H9 (cell line): ENCODE measurements at regions not wholly inside any gene's neighbourhood (a gene's known extent, or its start where the extent isn't known, plus 50 kb on each side); places are given as distances from the start of the nearest gene placed in this dataset.

Experiments
- DNase-seq: peaks from one replicate; pipeline ENCODE4 v3.0.0-alpha.2; 2017
- H2AFZ ChIP-seq: one replicate; pipeline ENCODE4 v1.6.1; 2013; ENCODE audit warnings: mild to moderate bottlenecking, low read length, control low read depth, moderate library complexity
- H2AK5ac ChIP-seq: 2 replicates; pipeline ENCODE4 v1.6.1; 2013; ENCODE audit warnings: low read length, control low read depth, mixed read lengths; ENCODE audit not compliant: insufficient read length
- H2BK120ac ChIP-seq: one replicate; pipeline ENCODE4 v1.6.1; 2013; ENCODE audit warnings: low read depth, mild to moderate bottlenecking, low read length, control low read depth, inconsistent platforms; ENCODE audit not compliant: poor library complexity, severe bottlenecking
- H2BK12ac ChIP-seq: 2 replicates; pipeline ENCODE4 v1.6.1; 2013; ENCODE audit warnings: low read length, control low read depth, mixed read lengths, low read depth; ENCODE audit not compliant: insufficient read length
- H2BK15ac ChIP-seq: 2 replicates; pipeline ENCODE4 v1.6.1; 2013; ENCODE audit warnings: low read depth, low read length, control low read depth
- H2BK20ac ChIP-seq: one replicate; pipeline ENCODE4 v1.6.1; 2013; ENCODE audit warnings: low read depth, mild to moderate bottlenecking, low read length, control low read depth, inconsistent platforms; ENCODE audit not compliant: poor library complexity, severe bottlenecking
- H2BK5ac ChIP-seq: 2 replicates; pipeline ENCODE4 v1.6.1; 2013; ENCODE audit warnings: low read length, control low read depth, mixed read lengths; ENCODE audit not compliant: insufficient read length
- H3K14ac ChIP-seq: 2 replicates; pipeline ENCODE4 v1.6.1; 2013; ENCODE audit warnings: low read length, control low read depth; ENCODE audit not compliant: insufficient read depth
- H3K18ac ChIP-seq: 2 replicates; pipeline ENCODE4 v1.6.1; 2013; ENCODE audit warnings: low read depth, mild to moderate bottlenecking, mixed read lengths, low read length, control low read depth; ENCODE audit not compliant: insufficient read length
- H3K23ac ChIP-seq: 2 replicates; pipeline ENCODE4 v1.6.1; 2013; ENCODE audit warnings: low read length, control low read depth, mixed read lengths, low read depth; ENCODE audit not compliant: insufficient read length
- H3K23me2 ChIP-seq: 2 replicates; pipeline ENCODE4 v1.6.1; 2013; ENCODE audit warnings: low read depth, mild to moderate bottlenecking, mixed read lengths, low read length, control low read depth; ENCODE audit not compliant: insufficient read length, poor library complexity, severe bottlenecking
- H3K27ac ChIP-seq: 2 replicates; pipeline ENCODE4 v1.5.1; 2013; ENCODE audit warnings: low read length, control low read depth, mixed read lengths, low read depth; ENCODE audit not compliant: insufficient read length
- H3K27me3 ChIP-seq: 2 replicates; pipeline ENCODE4 v1.6.1; 2013; ENCODE audit warnings: low read length, control low read depth, inconsistent platforms; ENCODE audit not compliant: insufficient read depth
- H3K4ac ChIP-seq: 2 replicates; pipeline ENCODE4 v1.6.1; 2013; ENCODE audit warnings: low read depth, mild to moderate bottlenecking, control low read depth, inconsistent platforms, low read length, moderate library complexity
- H3K4me1 ChIP-seq: 2 replicates; pipeline ENCODE4 v1.6.1; 2013; ENCODE audit warnings: low read length, control low read depth, inconsistent platforms; ENCODE audit not compliant: insufficient read depth
- H3K4me2 ChIP-seq: 2 replicates; pipeline ENCODE4 v1.6.1; 2013; ENCODE audit warnings: low read length, control low read depth, mixed read lengths; ENCODE audit not compliant: insufficient read length, insufficient read depth
- H3K56ac ChIP-seq: 2 replicates; pipeline ENCODE4 v1.6.1; 2013; ENCODE audit warnings: low read depth, mild to moderate bottlenecking, mixed read lengths, low read length, control low read depth; ENCODE audit not compliant: insufficient read length
- H3K79me1 ChIP-seq: 2 replicates; pipeline ENCODE4 v1.6.1; 2013; ENCODE audit warnings: low read depth, mild to moderate bottlenecking, moderate library complexity, low read length, control low read depth, inconsistent platforms; ENCODE audit not compliant: insufficient read depth, poor library complexity, severe bottlenecking
- H3K79me2 ChIP-seq: 2 replicates; pipeline ENCODE4 v1.6.1; 2013; ENCODE audit warnings: low read length, control low read depth, inconsistent platforms; ENCODE audit not compliant: insufficient read depth
- H3K9ac ChIP-seq: 2 replicates; pipeline ENCODE4 v1.6.1; 2013; ENCODE audit warnings: low read length, control low read depth, mixed read lengths; ENCODE audit not compliant: insufficient read length; ENCODE audit errors: extremely low read depth
- H3K9me3 ChIP-seq: one replicate; pipeline ENCODE4 v1.6.1; 2013; ENCODE audit warnings: low read depth, low read length, inconsistent platforms; ENCODE audit not compliant: control insufficient read depth
- H3T11ph ChIP-seq: one replicate; pipeline ENCODE4 v1.6.1; 2013; ENCODE audit warnings: mild to moderate bottlenecking, low read length, control low read depth, inconsistent platforms
- H4K20me1 ChIP-seq: one replicate; pipeline ENCODE4 v1.6.1; 2013; ENCODE audit not compliant: control insufficient read depth, insufficient read length, insufficient read depth
- H4K5ac ChIP-seq: 2 replicates; pipeline ENCODE4 v1.6.1; 2013; ENCODE audit warnings: low read depth, mild to moderate bottlenecking, mixed read lengths, low read length, control low read depth; ENCODE audit not compliant: insufficient read length
- H4K8ac ChIP-seq: replicated peaks from 2 replicates; pipeline ENCODE4 v1.6.1; 2013; ENCODE audit warnings: low read length, control low read depth, mixed read lengths, low read depth; ENCODE audit not compliant: insufficient read length
- H4K91ac ChIP-seq: 2 replicates; pipeline ENCODE4 v1.6.1; 2013; ENCODE audit warnings: low read depth, mild to moderate bottlenecking, moderate library complexity, mixed read lengths, low read length, control low read depth; ENCODE audit not compliant: insufficient read length
- H3K27ac Mint-ChIP-seq, 3 experiments: 2 replicates in 2 of 3; 3 replicates in 1 of 3; pipeline ENCODE4 v1.8.0; 2020 to 2021; ENCODE audit warnings: mixed read lengths in 3 of 3, mild to moderate bottlenecking in 1 of 3, moderate library complexity in 1 of 3
- H3K27me3 Mint-ChIP-seq: 2 replicates; pipeline ENCODE4 v1.8.0; 2021; ENCODE audit warnings: low read depth, mild to moderate bottlenecking, moderate library complexity, mixed read lengths
- H3K36me3 Mint-ChIP-seq, 3 experiments: 2 replicates in 2 of 3; 3 replicates in 1 of 3; pipeline ENCODE4 v1.8.0; 2020 to 2021; ENCODE audit warnings: low read depth in 3 of 3, mixed read lengths in 3 of 3; ENCODE audit not compliant: insufficient read depth in 1 of 3
- H3K4me1 Mint-ChIP-seq, 2 experiments: 2 replicates each; pipeline ENCODE4 v1.8.0; 2020; ENCODE audit warnings: mixed read lengths in 2 of 2
- H3K4me3 Mint-ChIP-seq, 2 experiments: 2 replicates in 1 of 2; 3 replicates in 1 of 2; pipeline ENCODE4 v1.8.0; 2020 to 2021; ENCODE audit warnings: mild to moderate bottlenecking in 2 of 2, mixed read lengths in 2 of 2, moderate library complexity in 1 of 2
- H3K9me3 Mint-ChIP-seq, 2 experiments: 2 replicates in 1 of 2; 3 replicates in 1 of 2; pipeline ENCODE4 v1.8.0; 2020; ENCODE audit warnings: mild to moderate bottlenecking in 2 of 2, mixed read lengths in 2 of 2, moderate library complexity in 1 of 2
- WGBS: extraction: QIAGEN DNeasy Blood & Tissue Kit; methylation state at CpG from one replicate; pipeline ENCODE4 v1.1.7; 2013; ENCODE audit warnings: missing lambda C conversion rate, low lambda C conversion rate, mixed read lengths; ENCODE audit not compliant: insufficient read length; ENCODE audit errors: extremely low coverage; 5-methylcytosine and 5-hydroxymethylcytosine counted together
- TF ChIP-seq, protein P1 (sequence below): fragments of 200-600 bp; sonication (generic); conservative IDR thresholded peaks from 3 replicates; pipeline ENCODE4 v1.8.0; 2021; ENCODE audit warnings: antibody characterized with exemption, mild to moderate bottlenecking

DNA sequence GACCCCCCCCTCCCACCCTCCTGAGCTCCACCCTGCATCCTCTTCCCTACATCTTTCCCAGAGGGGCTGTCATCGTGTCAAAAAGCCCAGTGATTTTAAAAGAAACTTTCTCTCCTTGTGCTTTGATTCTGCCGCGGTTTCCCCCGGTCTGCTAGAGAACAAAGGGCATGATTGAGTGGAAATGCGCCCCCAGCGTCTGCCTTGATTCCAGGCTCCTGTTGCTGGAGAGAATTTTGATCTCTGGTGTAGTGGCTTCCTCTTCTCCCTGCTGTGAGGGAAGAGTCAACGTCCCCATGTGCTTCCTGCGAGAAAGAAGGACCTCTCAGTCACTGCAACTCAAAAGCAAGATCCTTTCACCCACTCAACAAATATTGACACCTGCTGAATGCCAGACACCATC lies 61.9 kb upstream of the RAPGEF1 start:
- Histone ChIP-seq H3K27me3 (no peaks in the 10 kb centered on the region), H4K91ac (no peak overlapping the region), H2BK120ac (no peak overlapping the region), H3K18ac (no peak overlapping the region), H2BK12ac (no peak overlapping the region), H3K56ac (no peak overlapping the region), H3T11ph (no peak overlapping the region), H2BK15ac (no peak overlapping the region), H4K20me1 (no peaks in the 10 kb centered on the region), H4K5ac (no peak overlapping the region), H2BK5ac (no peak overlapping the region), H4K8ac (no peak overlapping the region), H3K4ac (no peak overlapping the region), H3K9me3 (no peaks in the 10 kb centered on the region), H3K79me2 (no peaks in the 10 kb centered on the region), H3K9ac (no peak overlapping the region), H2BK20ac (no peak overlapping the region), H3K23ac (no peak overlapping the region), H3K14ac (no peak overlapping the region), H2AK5ac (no peak overlapping the region), H3K27ac (no peak overlapping the region), H3K79me1 (no peaks in the 10 kb centered on the region), H2AFZ (no peak overlapping the region), H3K4me2 (no peak overlapping the region), H3K23me2 (no peaks in the 10 kb centered on the region), H3K4me1 (peaks cover 15% of the 10 kb centered on the region; the same call in 1 of the 2 replicates)
- peaks cover 12% of the 10 kb centered on the region for H3K27me3 Mint-ChIP-seq
- TF ChIP-seq, protein P1, sequence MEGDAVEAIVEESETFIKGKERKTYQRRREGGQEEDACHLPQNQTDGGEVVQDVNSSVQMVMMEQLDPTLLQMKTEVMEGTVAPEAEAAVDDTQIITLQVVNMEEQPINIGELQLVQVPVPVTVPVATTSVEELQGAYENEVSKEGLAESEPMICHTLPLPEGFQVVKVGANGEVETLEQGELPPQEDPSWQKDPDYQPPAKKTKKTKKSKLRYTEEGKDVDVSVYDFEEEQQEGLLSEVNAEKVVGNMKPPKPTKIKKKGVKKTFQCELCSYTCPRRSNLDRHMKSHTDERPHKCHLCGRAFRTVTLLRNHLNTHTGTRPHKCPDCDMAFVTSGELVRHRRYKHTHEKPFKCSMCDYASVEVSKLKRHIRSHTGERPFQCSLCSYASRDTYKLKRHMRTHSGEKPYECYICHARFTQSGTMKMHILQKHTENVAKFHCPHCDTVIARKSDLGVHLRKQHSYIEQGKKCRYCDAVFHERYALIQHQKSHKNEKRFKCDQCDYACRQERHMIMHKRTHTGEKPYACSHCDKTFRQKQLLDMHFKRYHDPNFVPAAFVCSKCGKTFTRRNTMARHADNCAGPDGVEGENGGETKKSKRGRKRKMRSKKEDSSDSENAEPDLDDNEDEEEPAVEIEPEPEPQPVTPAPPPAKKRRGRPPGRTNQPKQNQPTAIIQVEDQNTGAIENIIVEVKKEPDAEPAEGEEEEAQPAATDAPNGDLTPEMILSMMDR = peak; percentile 54; the same call in 2 of the 3 replicates
- no peak overlapping the region for H3K27ac Mint-ChIP-seq
- H3K4me1 Mint-ChIP-seq = peaks cover 24 to 28% of the 10 kb centered on the region in 2 experiments
- no CpG with 5 or more reads among the region's 8 CpGs for WGBS
- DNase-seq = no peak
- H3K9me3 Mint-ChIP-seq = peaks cover 0 to 3% of the 10 kb centered on the region in 2 experiments; a peak in 1 of 5 replicates
- no peak overlapping the region for H3K4me3 Mint-ChIP-seq
- H3K36me3 Mint-ChIP-seq = peaks cover 0 to 2% (median 0%) of the 10 kb centered on the region in 3 experiments; a peak in 1 of 7 replicates
